SK-N-SH (cell line): ENCODE measurements at regions not wholly inside any gene's neighbourhood (a gene's known extent, or its start where the extent isn't known, plus 50 kb on each side); places are given as distances from the start of the nearest gene placed in this dataset.

Source experiments
- CTCF ChIA-PET: fragments of 300-600, 350-600 bp; formaldehyde crosslinking; extraction: SDS; loops from one replicate; lab custom pipeline; 2021; lab: Yijun Ruan, JAX
- POLR2A ChIA-PET: fragments of 350-600 bp; sonication (Branson Sonifier 250); formaldehyde crosslinking; extraction: SDS; loops from one replicate; lab custom pipeline; 2020; ENCODE audit warnings: antibody characterized with exemption, inconsistent platforms; lab: Yijun Ruan, JAX
- DNase-seq: peaks from one replicate; pipeline ENCODE4 v3.0.0; 2012
- H2AFZ ChIP-seq: fragments of 200-600 bp; sonication (generic); 2 replicates; pipeline ENCODE4 v1.8.1; 2016; ENCODE audit warnings: antibody characterized with exemption, mild to moderate bottlenecking, low read depth
- H3F3A ChIP-seq: fragments of 200-600 bp; sonication (generic); replicated peaks from 2 replicates; pipeline ENCODE3; 2016; ENCODE audit warnings: antibody characterized with exemption, mild to moderate bottlenecking; ENCODE audit not compliant: insufficient read depth
- H3K27ac ChIP-seq, 2 experiments: fragments of 200-500 bp in 1 of 2; fragments of 200-600 bp in 1 of 2; sonication (Bioruptor generic) in 1 of 2; sonication (generic), shearing (Covaris generic) in 1 of 2; 2 replicates each; pipeline versions ENCODE4 v1.5.1 to v1.6.1; 2014 to 2016; ENCODE audit warnings: low read depth in 2 of 2, inconsistent platforms in 1 of 2, low read length in 1 of 2, mild to moderate bottlenecking in 1 of 2, mixed read lengths in 1 of 2
- H3K27me3 ChIP-seq: fragments of 200-600 bp; sonication (generic), shearing (Covaris generic); 2 replicates; pipeline ENCODE4 v1.6.1; 2016; ENCODE audit warnings: mixed run types; ENCODE audit not compliant: insufficient read depth
- H3K36me3 ChIP-seq, 2 experiments: fragments of 200-500 bp in 1 of 2; fragments of 200-600 bp in 1 of 2; sonication (Bioruptor generic) in 1 of 2; sonication (generic) in 1 of 2; replicated peaks in 1 of 2; 2 replicates each; pipeline versions ENCODE3 to v1.5.1; 2014 to 2016; ENCODE audit warnings: low read length in 1 of 2, mild to moderate bottlenecking in 1 of 2; ENCODE audit not compliant: insufficient read depth in 2 of 2, control insufficient read depth in 1 of 2
- H3K4me1 ChIP-seq, 2 experiments: fragments of 200-500 bp in 1 of 2; fragments of 200-600 bp in 1 of 2; sonication (Bioruptor generic) in 1 of 2; sonication (generic), shearing (Covaris generic) in 1 of 2; 2 replicates each; pipeline versions ENCODE4 v1.5.1 to v1.6.1; 2014 to 2016; ENCODE audit warnings: low read depth in 1 of 2, low read length in 1 of 2, mixed run types in 1 of 2; ENCODE audit not compliant: insufficient read depth in 2 of 2, control insufficient read depth in 1 of 2
- H3K4me2 ChIP-seq: fragments of 200-600 bp; sonication (generic), shearing (Covaris generic); 2 replicates; pipeline ENCODE4 v1.6.1; 2017; ENCODE audit warnings: mixed run types
- H3K4me3 ChIP-seq, 2 experiments: fragments of 200-500 bp in 1 of 2; fragments of 200-600 bp in 1 of 2; sonication (Bioruptor generic) in 1 of 2; sonication (generic), shearing (Covaris generic) in 1 of 2; 2 replicates each; pipeline versions ENCODE4 v1.5.1 to v1.8.1; 2014 to 2016; ENCODE audit warnings: low read depth in 2 of 2, inconsistent platforms in 1 of 2, low read length in 1 of 2, mild to moderate bottlenecking in 1 of 2, mixed read lengths in 1 of 2, moderate library complexity in 1 of 2
- H3K79me2 ChIP-seq: fragments of 200-600 bp; sonication (generic); 2 replicates; pipeline ENCODE4 v1.8.1; 2017; ENCODE audit warnings: mild to moderate bottlenecking; ENCODE audit not compliant: insufficient read depth
- H3K9ac ChIP-seq: fragments of 200-600 bp; sonication (generic); 2 replicates; pipeline ENCODE4 v1.6.1; 2017; ENCODE audit warnings: mixed run types
- H3K9me2 ChIP-seq: fragments of 200-600 bp; sonication (generic); 2 replicates; pipeline ENCODE4 v1.6.1; 2017; ENCODE audit warnings: mixed run types
- H3K9me3 ChIP-seq: fragments of 200-600 bp; sonication (generic); 2 replicates; pipeline ENCODE4 v1.6.1; 2017; ENCODE audit warnings: mixed run types, mild to moderate bottlenecking, moderate library complexity
- H4K20me1 ChIP-seq: fragments of 200-600 bp; sonication (generic); 2 replicates; pipeline ENCODE4 v1.6.1; 2017; ENCODE audit warnings: mild to moderate bottlenecking, mixed run types; ENCODE audit not compliant: insufficient read depth
- CHD2 ChIP-seq: fragments of 150-350 bp; IDR thresholded peaks from 2 replicates; pipeline ENCODE4 v1.6.1; 2018; ENCODE audit warnings: low read length; ENCODE audit not compliant: partially characterized antibody
- EP300 ChIP-seq, 2 experiments: IDR thresholded peaks; 2 replicates each; pipeline versions ENCODE4 v1.4.0 to v1.6.1; 2012; ENCODE audit warnings: borderline replicate concordance in 1 of 2, low read depth in 1 of 2, low read length in 1 of 2
- FOXJ3 ChIP-seq: sonication (generic); formaldehyde crosslinking; IDR thresholded peaks from 2 replicates; pipeline ENCODE4 v1.5.1; 2020; ENCODE audit warnings: mild to moderate bottlenecking, missing genetic modification reagents
- GATA2 ChIP-seq: sonication (generic); formaldehyde crosslinking; IDR thresholded peaks from 2 replicates; pipeline ENCODE4 v1.5.0; 2020; ENCODE audit warnings: mild to moderate bottlenecking, missing genetic modification reagents
- JUND ChIP-seq: IDR thresholded peaks from 2 replicates; pipeline ENCODE4 v1.4.0; 2012
- NFIC ChIP-seq: IDR thresholded peaks from 2 replicates; pipeline ENCODE4 v1.4.0; 2012; ENCODE audit warnings: borderline replicate concordance
- PBX3 ChIP-seq: IDR thresholded peaks from 2 replicates; pipeline ENCODE4; 2012
- POLR2AphosphoS5 ChIP-seq: IDR thresholded peaks from 2 replicates; pipeline ENCODE4 v1.6.1; 2012; ENCODE audit warnings: low read depth, low read length
- RXRA ChIP-seq: IDR thresholded peaks from 2 replicates; pipeline ENCODE4 v1.4.0; 2012; ENCODE audit warnings: low read depth, mild to moderate bottlenecking, borderline replicate concordance
- SMC3 ChIP-seq: IDR thresholded peaks from 2 replicates; pipeline ENCODE4 v1.6.1; 2012; ENCODE audit warnings: low read depth, low read length, improper control_type of control experiment
- USF2 ChIP-seq: fragments of 150-350 bp; IDR thresholded peaks from 2 replicates; pipeline ENCODE4 v1.6.1; 2017; ENCODE audit warnings: antibody characterized with exemption, low read length, low read depth, borderline replicate concordance
- YY1 ChIP-seq: IDR thresholded peaks from 2 replicates; pipeline ENCODE4 v1.4.0; 2012; ENCODE audit warnings: low read depth, mild to moderate bottlenecking
- WGBS: methylation state at CpG from one replicate; pipeline ENCODE4 v1.1.6; 2017; ENCODE audit warnings: low lambda C conversion rate; 5-methylcytosine and 5-hydroxymethylcytosine counted together
- TF ChIP-seq, protein P1 (sequence below): IDR thresholded peaks from 2 replicates; pipeline ENCODE4 v1.6.1; 2012; ENCODE audit warnings: mild to moderate bottlenecking, low read depth, low read length, moderate library complexity
- TF ChIP-seq, protein P2 (sequence below): IDR thresholded peaks from 2 replicates; pipeline ENCODE4 v1.4.0; 2012; ENCODE audit warnings: low read depth
- TF ChIP-seq, protein P3 (sequence below): fragments of 150-350 bp; IDR thresholded peaks from 2 replicates; pipeline ENCODE4 v1.6.1; 2016; ENCODE audit warnings: mild to moderate bottlenecking, low read depth, low read length

- peak overlapping the region in 1 of 2 experiments; percentile 57; a peak in 2 of 4 replicates for H3K27ac ChIP-seq
- ChIA-PET POLR2A (no interaction called here), CTCF (no interaction called here)
- H2AFZ ChIP-seq = no peak overlapping the region
- H3K27me3 ChIP-seq = no peaks in the 10 kb centered on the region
- 0 out of 4 replicates have a peak, but pooled peaks cover 0 to under 1% of the 10 kb centered on the region in 2 experiments for H3K4me1 ChIP-seq
- H4K20me1 ChIP-seq = no peaks in the 10 kb centered on the region
- H3K9ac ChIP-seq = 0 out of 2 replicates have a peak overlapping the region, but pooled peaks have one; percentile 7
- no peak overlapping the region for H3K4me2 ChIP-seq
- 52% methylated on average over 2 of the region's 2 CpGs for WGBS
- no peak for DNase-seq
- no peaks in the 10 kb centered on the region for H3K79me2 ChIP-seq
- H3K9me2 ChIP-seq = no peaks in the 10 kb centered on the region
- peaks cover 4% of the 10 kb centered on the region for H3F3A ChIP-seq
- no peak for TF ChIP-seq GATA2 (CRISPR knock-in tag)
- no peak for TF ChIP-seq POLR2AphosphoS5
- TF ChIP-seq FOXJ3 (CRISPR knock-in tag) = no peak
- no peak for TF ChIP-seq EP300 (IDR thresholded peaks at IDR 0.05; ENCODE audit: borderline replicate concordance in 1 of 2, low read depth in 1 of 2, low read length in 1 of 2)
- no peak for TF ChIP-seq PBX3
- TF ChIP-seq JUND = no peak
- no peak for TF ChIP-seq YY1
- TF ChIP-seq, protein P1, sequence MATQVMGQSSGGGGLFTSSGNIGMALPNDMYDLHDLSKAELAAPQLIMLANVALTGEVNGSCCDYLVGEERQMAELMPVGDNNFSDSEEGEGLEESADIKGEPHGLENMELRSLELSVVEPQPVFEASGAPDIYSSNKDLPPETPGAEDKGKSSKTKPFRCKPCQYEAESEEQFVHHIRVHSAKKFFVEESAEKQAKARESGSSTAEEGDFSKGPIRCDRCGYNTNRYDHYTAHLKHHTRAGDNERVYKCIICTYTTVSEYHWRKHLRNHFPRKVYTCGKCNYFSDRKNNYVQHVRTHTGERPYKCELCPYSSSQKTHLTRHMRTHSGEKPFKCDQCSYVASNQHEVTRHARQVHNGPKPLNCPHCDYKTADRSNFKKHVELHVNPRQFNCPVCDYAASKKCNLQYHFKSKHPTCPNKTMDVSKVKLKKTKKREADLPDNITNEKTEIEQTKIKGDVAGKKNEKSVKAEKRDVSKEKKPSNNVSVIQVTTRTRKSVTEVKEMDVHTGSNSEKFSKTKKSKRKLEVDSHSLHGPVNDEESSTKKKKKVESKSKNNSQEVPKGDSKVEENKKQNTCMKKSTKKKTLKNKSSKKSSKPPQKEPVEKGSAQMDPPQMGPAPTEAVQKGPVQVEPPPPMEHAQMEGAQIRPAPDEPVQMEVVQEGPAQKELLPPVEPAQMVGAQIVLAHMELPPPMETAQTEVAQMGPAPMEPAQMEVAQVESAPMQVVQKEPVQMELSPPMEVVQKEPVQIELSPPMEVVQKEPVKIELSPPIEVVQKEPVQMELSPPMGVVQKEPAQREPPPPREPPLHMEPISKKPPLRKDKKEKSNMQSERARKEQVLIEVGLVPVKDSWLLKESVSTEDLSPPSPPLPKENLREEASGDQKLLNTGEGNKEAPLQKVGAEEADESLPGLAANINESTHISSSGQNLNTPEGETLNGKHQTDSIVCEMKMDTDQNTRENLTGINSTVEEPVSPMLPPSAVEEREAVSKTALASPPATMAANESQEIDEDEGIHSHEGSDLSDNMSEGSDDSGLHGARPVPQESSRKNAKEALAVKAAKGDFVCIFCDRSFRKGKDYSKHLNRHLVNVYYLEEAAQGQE = no peak
- TF ChIP-seq, protein P2, sequence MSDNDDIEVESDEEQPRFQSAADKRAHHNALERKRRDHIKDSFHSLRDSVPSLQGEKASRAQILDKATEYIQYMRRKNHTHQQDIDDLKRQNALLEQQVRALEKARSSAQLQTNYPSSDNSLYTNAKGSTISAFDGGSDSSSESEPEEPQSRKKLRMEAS = no peak
- no peak overlapping the region for H3K4me3 ChIP-seq
- no peaks in the 10 kb centered on the region for H3K36me3 ChIP-seq
- H3K9me3 ChIP-seq = peaks cover 6% of the 10 kb centered on the region; the same call in 1 of the 2 replicates
These were observed 98.9 kb upstream of the KIF5B start for GRCh38 chr10:32155075-32155516.

DNA sequence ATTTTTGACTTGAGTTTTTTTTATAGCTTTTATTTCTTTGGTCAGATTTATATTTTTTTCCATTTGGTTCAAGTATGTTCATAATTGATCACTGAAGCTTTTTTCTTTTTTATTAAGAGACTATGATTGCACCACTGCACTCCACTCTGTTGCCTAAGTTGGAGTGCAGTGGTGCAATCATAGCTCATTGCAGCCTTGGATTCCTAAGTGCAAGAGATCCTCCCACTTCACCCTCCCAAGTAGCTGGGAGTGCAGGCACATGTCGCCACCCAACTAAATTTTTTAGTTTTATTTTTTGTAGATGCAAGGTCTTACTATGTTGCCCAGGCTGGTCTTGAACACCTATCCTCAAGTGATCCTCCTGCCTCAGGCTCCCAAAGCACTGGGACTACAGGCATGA is 97.7 kb upstream of the KIF5B start:
- H3K9ac ChIP-seq = no peak overlapping the region
- CTCF ChIA-PET = interaction anchor here (0.6 to 0.7 kb wide), 2 partner anchors 8 to 17 kb away, joined by 3 read pairs; no protein-coding TSS in a partner anchor

More for the DNA sequence above, 97.7 kb upstream of the KIF5B start:
- Histone ChIP-seq H3K27me3 (no peaks in the 10 kb centered on the region), H3K4me3 (no peak overlapping the region)
- no peak for TF ChIP-seq PBX3
- no peak for TF ChIP-seq CHD2
- no peak for TF ChIP-seq NFIC
- no peak for TF ChIP-seq USF2
- TF ChIP-seq EP300 (IDR thresholded peaks at IDR 0.05; ENCODE audit: borderline replicate concordance in 1 of 2, low read depth in 1 of 2, low read length in 1 of 2) = no peak
- no peak for TF ChIP-seq JUND
- no peak for TF ChIP-seq RXRA
- TF ChIP-seq FOXJ3 (CRISPR knock-in tag) = no peak
- no peak for TF ChIP-seq SMC3
- TF ChIP-seq, protein P2 = no peak
- TF ChIP-seq, protein P3, sequence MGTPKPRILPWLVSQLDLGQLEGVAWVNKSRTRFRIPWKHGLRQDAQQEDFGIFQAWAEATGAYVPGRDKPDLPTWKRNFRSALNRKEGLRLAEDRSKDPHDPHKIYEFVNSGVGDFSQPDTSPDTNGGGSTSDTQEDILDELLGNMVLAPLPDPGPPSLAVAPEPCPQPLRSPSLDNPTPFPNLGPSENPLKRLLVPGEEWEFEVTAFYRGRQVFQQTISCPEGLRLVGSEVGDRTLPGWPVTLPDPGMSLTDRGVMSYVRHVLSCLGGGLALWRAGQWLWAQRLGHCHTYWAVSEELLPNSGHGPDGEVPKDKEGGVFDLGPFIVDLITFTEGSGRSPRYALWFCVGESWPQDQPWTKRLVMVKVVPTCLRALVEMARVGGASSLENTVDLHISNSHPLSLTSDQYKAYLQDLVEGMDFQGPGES = no peak
- TF ChIP-seq, all 33 proteins: peak for 0
- H4K20me1 ChIP-seq = no peaks in the 10 kb centered on the region
- H3K9me2 ChIP-seq = no peaks in the 10 kb centered on the region
- no peak overlapping the region for H3K27ac ChIP-seq
- no peak overlapping the region for H2AFZ ChIP-seq
- no peaks in the 10 kb centered on the region for H3K36me3 ChIP-seq
- H3K4me1 ChIP-seq = peaks cover 0 to 9% of the 10 kb centered on the region in 2 experiments; a peak in 1 of 4 replicates
- POLR2A ChIA-PET = no interaction called here
- peaks cover 6% of the 10 kb centered on the region; the same call in 1 of the 2 replicates for H3K9me3 ChIP-seq
- DNase-seq = no peak
- no peaks in the 10 kb centered on the region for H3K79me2 ChIP-seq
- 44% methylated on average over 1 of the region's 1 CpG for WGBS
- peaks cover 12% of the 10 kb centered on the region for H3F3A ChIP-seq
- H3K4me2 ChIP-seq = no peak overlapping the region
